Erythroblast (primary cell): ENCODE measurements at regions not wholly inside any gene's neighbourhood (a gene's known extent, or its start where the extent isn't known, plus 50 kb on each side); places are given as distances from the start of the nearest gene placed in this dataset.
"Not testable (repeated sequence)": the region's sequence is repeated elsewhere in the genome, so short reads cannot be mapped to it uniquely, and the experiment has no call there.

Source experiments
- DNase-seq, 2 experiments: peaks; one replicate each; lab custom pipeline; 2025; lab: John Stamatoyannopoulos, UW
- GATA1 ChIP-seq: IDR thresholded peaks from 2 replicates; pipeline ENCODE4 v1.6.1; 2011; ENCODE audit warnings: low read depth, mild to moderate bottlenecking, control low read depth, low read length, moderate library complexity
- POLR2A ChIP-seq: IDR thresholded peaks from 2 replicates; pipeline ENCODE4 v1.6.1; 2011; ENCODE audit warnings: mild to moderate bottlenecking, low read length

DNA sequence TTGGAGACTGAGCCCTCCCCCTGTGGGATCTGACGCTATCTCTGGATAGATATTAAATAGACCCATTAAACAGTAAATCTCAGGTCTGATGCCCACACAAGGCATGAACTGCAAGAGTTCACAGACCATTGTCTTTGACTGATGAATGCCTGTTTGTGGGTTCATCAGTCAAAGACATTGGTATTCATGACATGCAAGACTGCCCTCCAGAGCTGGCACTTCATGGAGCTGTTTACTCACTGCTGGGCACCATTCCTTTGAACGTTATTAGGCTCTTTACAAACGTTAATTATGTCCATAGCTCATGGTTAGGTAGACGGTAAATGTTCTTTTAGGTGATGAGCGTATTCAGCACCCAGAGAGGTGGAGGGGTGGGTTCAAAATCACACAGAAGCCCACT lies 111.8 kb upstream of the PABPC3 start:
- TF ChIP-seq GATA1 (no peak), POLR2A (no peak)
- no peak for DNase-seq

DNA sequence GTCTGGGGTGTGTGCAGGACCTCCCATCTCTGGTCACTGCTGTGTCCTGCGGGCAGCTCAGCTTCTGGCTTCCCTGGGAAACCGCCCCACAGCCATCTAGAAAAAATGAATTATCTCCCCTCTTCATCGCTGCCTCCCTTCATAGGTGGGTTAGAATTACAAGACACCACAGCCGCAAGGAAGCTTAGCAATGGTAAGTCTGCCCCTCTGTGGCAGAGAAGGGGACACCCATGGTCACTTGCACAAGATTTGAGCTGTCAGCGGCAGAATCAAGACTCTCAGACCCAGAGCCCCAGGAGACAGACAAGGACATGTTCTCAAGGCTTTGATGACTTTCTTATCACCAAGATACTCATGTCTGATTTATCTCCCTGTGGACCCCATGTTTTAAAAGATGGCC lies 110.8 kb upstream of the PABPC3 start:
- peak in 1 of 2 experiments; percentile 11 for DNase-seq
- TF ChIP-seq POLR2A (no peak), GATA1 (no peak)

DNA sequence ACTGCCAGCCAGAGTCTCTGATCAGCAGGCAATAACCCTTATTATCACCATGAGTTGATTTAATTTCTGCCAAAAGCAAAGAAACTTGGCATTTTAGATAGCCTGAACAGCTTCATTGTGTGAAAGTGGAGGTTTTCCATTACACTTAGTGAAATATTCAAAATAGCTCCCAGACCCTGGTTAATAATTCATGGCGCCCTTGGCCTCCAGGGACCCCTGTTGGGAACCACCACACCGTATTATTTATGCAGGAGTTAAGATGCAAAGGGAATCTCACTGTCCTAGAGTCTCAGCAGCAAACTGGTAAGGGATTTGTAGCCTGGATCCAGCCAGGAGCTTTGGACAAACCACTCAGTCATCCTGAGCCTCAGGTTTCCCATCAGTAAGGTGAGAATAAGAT lies 110.0 kb upstream of the PABPC3 start:
- no peak for TF ChIP-seq POLR2A
- no peak for TF ChIP-seq GATA1
- no peak for DNase-seq

DNA sequence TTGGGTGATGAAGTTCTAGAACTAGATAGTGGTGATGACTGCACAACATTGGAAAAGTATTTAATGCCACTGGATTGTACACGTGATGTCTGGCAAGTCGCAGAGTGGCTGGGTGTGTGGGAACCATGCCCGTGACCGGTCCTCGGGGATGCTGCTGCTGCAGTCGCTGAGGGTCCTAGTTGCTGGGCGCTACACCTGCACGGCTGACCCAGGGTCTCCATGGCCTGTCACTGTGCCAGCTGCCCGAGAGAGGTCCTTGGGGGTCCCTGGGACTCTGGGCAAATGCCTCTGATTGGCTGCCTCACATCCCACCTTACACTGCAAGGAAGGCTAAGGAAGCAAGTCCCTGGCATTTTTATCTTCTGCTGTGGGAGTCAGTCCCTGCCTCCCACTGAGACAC lies 109.1 kb upstream of the PABPC3 start:
- TF ChIP-seq GATA1 (no peak), POLR2A (no peak)
- DNase-seq = no peak

DNA sequence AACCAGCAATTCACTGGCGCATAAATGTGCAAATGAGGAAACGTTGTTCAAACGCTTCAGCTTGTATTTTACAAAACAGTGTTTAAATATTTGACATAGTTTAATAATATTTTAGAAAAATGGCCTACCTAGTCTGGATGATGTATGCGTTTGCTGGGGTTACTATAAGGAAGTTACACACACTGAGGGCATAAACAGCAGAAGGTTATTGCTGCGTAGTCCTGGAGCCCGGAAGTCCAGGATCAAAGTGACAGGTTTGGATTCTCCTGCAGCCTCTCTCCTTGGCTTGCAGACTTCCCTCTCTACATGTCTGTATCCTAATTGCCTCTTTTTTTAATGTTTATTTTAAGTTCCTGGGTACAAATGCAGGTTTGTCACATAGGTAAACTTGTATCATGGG lies 106.0 kb upstream of the PABPC3 start:
- DNase-seq = not testable (repeated sequence)

DNA sequence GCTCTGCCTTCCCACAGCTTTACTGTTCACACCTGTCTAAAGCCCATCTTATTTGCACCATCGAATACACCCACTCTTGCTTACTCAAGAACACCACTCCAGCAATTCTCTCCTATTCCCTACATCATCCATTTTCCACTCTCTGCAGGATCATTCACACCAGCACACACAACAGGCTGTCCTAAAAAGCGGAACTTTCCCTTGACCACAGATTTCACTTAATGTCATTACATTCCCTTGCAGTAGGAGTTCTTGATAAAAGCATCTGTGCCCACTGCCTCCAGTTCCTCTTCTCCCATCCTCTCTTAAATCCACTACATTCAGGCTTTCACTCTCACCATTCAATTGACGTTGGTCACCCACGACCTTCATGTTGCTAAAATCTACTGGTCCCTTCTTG lies 103.0 kb upstream of the PABPC3 start:
- not testable (repeated sequence) for DNase-seq

DNA sequence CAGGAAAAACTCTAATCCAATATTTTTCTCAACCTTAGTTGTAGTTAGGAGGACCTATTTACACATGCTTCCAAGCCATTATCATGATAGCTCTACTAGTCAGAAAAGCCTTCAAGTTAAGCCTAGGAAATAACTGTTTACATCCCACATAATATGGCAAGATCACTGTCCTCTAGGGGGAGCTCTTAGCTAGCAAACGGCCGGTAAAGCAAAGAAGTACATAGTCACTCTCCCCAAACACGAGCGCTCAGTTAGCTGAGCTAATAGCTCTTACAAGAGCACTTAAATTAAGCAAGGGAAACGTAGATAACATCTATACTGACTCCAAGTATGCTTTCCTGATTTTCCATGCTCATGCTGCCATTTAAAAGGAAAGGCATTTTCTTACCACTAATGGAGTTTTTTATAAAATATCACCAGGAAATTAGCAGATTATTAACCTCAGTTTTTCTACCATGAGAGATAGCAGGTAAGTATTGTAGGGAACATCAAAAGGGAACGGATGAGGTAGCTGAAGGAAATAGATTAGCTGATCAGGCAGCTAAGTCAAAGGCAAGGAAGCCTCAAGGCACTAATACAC lies 100.6 kb upstream of the PABPC3 start:
- DNase-seq = peak; percentile 83 to 90
- no peak for TF ChIP-seq POLR2A
- no peak for TF ChIP-seq GATA1

DNA sequence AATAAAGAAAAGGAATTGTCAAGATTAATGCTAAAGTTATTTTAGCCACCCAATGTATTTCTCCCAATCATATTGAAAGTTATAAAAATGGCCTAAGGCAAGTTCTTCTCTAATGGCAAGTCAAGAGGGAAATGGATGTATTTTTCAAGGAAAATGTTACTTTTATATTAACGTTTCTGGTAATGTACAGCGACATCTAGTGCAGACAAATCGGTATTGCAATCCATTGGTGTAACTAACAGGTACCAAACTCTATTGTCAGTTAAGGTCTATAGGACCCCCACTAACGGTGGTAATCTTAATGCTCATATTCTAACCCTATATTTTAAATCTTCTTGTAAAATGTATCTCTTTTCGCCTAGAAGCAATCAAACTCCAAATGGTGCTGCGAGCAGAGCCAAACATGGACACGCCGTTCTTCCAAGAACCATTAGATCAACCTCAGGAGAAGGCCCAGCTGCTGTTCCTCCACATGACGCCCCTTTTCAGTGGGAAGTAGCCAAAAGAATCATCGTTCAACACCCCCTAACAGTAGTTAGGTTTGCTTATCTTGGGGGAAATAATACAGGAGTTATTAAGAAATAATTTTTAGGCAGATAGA lies 98.5 kb upstream of the PABPC3 start:
- TF ChIP-seq GATA1 (no peak), POLR2A (no peak)
- peak; percentile 21 to 59 for DNase-seq

DNA sequence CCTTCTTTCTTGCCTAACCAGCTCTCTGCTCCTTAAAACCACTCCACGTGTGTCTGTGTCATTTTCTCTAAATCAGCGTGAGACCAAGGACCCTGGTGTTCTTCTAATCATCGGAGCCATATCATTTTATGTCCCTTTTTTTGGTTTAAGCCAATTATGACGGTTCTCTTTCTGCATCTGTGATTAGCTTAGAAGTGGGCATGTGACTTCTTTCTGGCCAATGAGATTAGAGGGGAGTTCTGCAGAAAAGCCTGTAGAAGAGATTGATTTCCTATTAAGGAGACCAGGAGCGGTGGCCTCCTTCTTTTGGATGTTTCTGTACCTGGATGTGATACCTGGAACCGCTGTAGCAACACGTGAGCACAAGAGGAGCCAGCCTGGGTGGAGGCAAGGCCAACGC lies 97.5 kb upstream of the PABPC3 start:
- no peak for TF ChIP-seq POLR2A
- no peak for TF ChIP-seq GATA1
- no peak for DNase-seq

DNA sequence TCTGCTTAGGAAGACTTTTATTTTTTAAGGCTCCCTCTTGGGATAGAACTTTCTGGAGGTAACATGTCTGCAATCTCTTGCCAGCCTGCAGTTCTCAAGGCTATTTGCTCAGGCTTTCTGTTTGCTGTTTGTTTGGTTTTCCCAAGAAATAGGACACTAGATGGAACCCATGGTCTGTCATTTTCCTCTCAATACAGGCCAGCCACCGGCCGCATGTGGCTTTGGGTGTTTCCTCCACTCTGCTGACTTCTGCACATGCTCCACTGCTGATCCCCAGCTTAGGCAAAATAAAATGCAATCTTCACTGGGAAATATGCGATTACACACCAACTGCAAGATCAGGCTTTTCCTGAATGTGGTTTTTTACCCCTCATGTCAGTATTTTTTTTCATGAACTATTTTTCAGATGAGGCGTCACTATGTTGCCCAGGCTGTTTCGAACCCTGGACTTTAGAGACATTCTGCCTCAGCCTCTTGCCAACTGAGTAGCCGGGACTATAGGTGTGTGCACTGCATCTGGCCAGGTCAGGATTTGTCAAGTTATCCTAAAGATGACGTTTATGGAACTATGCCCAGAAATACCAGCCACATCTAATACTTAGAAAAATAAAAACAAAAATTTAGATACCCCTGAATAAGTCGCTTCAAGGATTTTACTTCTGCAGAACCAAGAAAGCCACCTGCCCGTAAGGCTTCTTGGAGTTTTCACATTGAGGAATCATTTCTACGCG lies 94.3 kb upstream of the PABPC3 start:
- TF ChIP-seq POLR2A (no peak), GATA1 (no peak)
- no peak for DNase-seq

DNA sequence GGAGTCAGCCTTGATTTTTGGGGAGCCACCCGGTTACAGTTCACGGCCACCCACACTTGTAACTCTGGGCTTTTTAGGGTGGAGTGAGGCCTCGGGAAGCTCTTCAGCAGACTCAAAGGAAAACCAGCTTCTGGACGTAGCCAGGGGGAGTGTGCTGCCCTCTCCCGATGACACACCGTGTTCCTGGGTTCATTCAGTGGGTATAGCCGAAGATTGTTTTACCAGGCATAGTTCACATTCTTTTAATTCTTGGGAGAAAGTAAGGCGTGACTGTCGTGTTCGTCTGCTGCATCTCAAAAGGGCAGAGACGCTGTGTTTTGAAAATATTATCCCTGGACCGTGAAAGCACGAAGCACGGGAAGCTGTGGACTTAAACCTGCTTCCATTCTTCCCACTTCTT lies 93.6 kb upstream of the PABPC3 start:
- DNase-seq = not testable (repeated sequence)

DNA sequence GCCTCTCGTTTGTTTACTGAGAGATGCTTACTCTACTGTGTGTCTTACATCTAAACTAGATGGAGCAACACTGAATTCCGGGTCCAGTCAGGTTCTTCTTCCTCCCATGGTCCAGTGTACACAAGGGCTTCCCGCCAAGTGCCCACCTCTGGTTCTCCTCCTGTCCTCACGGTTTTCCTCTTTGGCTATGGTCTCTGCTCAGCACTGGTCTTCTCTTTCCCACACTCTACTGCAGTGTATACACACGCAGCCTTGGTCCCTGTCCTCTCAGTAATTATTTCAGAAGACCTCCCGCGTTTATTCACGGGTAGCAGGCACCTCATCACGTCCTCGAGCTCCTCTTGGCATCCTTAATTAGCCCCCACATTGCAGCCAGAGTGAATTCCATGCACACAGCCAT lies 91.4 kb upstream of the PABPC3 start:
- not testable (repeated sequence) for DNase-seq

DNA sequence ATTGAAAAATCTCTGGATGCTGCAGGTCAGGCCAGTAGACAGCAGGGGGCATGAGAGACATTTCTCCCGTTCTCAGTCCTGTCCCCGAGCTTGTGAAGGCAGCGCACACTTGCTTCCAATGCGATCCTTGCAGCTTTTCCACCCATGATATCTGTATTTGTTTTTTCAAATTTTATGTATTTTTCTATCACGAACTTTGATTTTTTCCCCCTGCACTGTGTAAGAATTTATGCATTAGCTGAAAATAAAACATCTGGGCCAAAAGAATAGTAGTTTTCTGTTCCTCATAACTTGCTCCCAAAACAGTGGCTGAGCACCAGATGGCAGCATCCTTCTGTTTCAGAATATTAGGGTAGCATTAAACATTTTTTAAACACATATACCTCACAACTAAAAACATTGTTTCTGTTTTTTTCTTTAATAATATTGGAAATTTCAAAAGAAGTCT lies 90.9 kb upstream of the PABPC3 start:
- DNase-seq = peak; percentile 63 to 70

DNA sequence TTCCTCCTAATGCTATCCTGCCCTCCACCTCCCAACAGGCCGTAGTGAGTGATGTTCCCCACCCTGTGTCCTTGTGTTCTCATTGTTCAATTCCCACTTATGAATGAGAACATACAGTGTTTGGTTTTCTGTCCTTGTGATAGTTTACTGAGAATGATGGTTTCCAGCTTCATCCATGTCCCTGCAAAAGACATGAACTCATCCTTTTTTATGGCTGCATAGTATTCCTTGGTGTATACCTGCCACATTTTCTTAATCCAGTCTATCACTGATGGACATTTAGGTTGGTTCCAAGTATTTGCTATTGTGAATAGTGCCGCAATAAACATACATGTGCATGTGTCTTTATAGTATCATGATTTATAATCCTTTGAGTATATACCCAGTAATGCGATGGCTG lies 88.5 kb upstream of the PABPC3 start:
- DNase-seq = not testable (repeated sequence)

DNA sequence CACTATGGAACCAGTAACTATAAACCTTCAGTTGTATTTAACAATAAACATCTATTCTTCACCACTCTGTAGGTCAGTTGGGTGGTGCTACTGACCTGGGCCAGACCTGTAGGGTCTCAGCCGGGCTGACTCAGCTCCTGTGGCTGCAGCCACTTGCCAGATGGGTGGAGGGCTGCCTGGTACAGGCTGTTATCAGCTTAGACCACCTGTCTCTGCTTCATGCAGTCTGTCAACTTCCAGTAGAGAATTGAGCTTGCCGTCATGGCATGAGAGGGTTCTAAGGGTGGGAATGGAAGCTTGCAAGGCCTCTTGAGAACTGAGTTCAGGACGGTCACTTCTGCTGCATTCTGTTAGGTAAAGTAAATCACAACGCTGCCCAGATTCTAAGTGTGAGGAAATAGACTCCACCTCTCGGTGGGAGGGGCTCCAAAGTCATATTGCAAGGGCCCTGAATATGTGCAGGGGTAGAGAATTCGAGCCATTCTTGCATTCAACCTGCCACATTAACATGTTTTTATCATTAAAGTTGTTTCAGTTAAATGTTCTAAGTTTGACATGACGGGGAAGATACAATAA lies 81.5 kb upstream of the PABPC3 start:
- DNase-seq = peak; percentile 81 to 92

DNA sequence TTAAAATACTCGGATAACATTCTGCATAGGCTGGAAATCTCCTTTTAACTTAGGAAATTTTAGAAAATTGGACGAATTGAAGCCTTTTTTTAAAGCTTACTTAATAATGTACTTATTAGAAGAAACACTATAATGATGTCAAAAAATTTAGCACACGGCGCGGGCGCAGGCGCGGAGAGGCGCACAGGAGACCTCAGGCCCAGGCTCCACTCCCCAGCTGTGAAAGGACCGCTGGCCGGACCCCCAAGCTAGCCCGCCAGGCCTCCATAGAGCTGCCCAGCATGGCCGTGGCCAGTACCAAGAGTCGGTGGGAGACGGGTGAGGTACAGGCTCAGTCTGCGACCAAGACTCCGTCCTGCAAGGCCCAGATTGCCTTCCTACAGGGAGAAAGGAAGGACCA lies 78.8 kb upstream of the PABPC3 start:
- not testable (repeated sequence) for DNase-seq
